ENCODE measurements at regions not wholly inside any gene's neighbourhood (a gene's known extent, or its start where the extent isn't known, plus 50 kb on each side); places are given as distances from the start of the nearest gene placed in this dataset.

GRCh38 chr13:103130146-103130545, 63.9 kb upstream of the SLC10A2 start:
- DNase-seq (ENCODE audit: low spot score) = no peak
- in situ Hi-C loops (cut with MboI; ENCODE audit: low sequenced_read_pairs, unreplicated experiment) = loop anchor here (25.0 kb wide), 1 partner anchor 543 kb away; the partner anchor contains the start of gene TPP2
- TF ChIP-seq CTCF (IDR thresholded peaks at IDR 0.05; ENCODE audit: borderline replicate concordance, control extremely low read depth, extremely low read depth, insufficient read depth, missing control alignments) = no peak

Data from GM13976 (cell line).